ENCODE measurements at regions not wholly inside any gene's neighbourhood (a gene's known extent, or its start where the extent isn't known, plus 50 kb on each side); places are given as distances from the start of the nearest gene placed in this dataset.

- no TSS peak for BruUV-seq (replicated peaks)
- intact Hi-C loops (cut with micrococcal nuclease) (no loop called here), in situ Hi-C loops (cut with MboI) (no loop called here)
- Histone ChIP-seq H3K4me3 (no peak overlapping the region), H3K79me2 (ENCODE audit: control insufficient read depth, insufficient read depth, low read length) (no peaks in the 10 kb centered on the region), H3K9me1 (ENCODE audit: control insufficient read depth, insufficient read depth, low read length) (no peaks in the 10 kb centered on the region), H3K4me1 (replicated peaks in 1 of 2; ENCODE audit: control insufficient read depth in 2 of 2, insufficient read depth in 2 of 2, low read length in 2 of 2) (no peaks in the 10 kb centered on the region), H3K4me2 (ENCODE audit: insufficient read depth, low read length) (no peak overlapping the region), H2AFZ (ENCODE audit: low read depth, low read length) (no peak overlapping the region), H3K27me3 (ENCODE audit: control insufficient read depth in 2 of 2, insufficient read depth in 2 of 2, low read length in 2 of 2) (no peaks in the 10 kb centered on the region), H3K27ac (ENCODE audit: extremely low read depth, low read depth, low read length) (no peak overlapping the region), H3K9ac (ENCODE audit: insufficient read depth in 1 of 2, low read depth in 2 of 2, low read length in 2 of 2) (no peak overlapping the region), H4K20me1 (replicated peaks; ENCODE audit: control insufficient read depth, insufficient read depth, low read length) (no peaks in the 10 kb centered on the region), H3K9me3 (replicated peaks; ENCODE audit: control insufficient read depth, insufficient read depth, low read depth, low read length) (peaks cover 3% of the 10 kb centered on the region; the same call in 1 of the 2 replicates), H3K36me3 (ENCODE audit: control insufficient read depth, insufficient read depth, low read length) (no peaks in the 10 kb centered on the region)
- DNase-seq (ENCODE audit: extremely low read depth in 1 of 4, low spot score in 3 of 4): no peak
- no peak for ATAC-seq
- ChIA-PET CTCF (ENCODE audit: low intra/inter-chr PET ratio) (no interaction called here), POLR2A (no interaction called here)
- TF ChIP-seq, protein P1, sequence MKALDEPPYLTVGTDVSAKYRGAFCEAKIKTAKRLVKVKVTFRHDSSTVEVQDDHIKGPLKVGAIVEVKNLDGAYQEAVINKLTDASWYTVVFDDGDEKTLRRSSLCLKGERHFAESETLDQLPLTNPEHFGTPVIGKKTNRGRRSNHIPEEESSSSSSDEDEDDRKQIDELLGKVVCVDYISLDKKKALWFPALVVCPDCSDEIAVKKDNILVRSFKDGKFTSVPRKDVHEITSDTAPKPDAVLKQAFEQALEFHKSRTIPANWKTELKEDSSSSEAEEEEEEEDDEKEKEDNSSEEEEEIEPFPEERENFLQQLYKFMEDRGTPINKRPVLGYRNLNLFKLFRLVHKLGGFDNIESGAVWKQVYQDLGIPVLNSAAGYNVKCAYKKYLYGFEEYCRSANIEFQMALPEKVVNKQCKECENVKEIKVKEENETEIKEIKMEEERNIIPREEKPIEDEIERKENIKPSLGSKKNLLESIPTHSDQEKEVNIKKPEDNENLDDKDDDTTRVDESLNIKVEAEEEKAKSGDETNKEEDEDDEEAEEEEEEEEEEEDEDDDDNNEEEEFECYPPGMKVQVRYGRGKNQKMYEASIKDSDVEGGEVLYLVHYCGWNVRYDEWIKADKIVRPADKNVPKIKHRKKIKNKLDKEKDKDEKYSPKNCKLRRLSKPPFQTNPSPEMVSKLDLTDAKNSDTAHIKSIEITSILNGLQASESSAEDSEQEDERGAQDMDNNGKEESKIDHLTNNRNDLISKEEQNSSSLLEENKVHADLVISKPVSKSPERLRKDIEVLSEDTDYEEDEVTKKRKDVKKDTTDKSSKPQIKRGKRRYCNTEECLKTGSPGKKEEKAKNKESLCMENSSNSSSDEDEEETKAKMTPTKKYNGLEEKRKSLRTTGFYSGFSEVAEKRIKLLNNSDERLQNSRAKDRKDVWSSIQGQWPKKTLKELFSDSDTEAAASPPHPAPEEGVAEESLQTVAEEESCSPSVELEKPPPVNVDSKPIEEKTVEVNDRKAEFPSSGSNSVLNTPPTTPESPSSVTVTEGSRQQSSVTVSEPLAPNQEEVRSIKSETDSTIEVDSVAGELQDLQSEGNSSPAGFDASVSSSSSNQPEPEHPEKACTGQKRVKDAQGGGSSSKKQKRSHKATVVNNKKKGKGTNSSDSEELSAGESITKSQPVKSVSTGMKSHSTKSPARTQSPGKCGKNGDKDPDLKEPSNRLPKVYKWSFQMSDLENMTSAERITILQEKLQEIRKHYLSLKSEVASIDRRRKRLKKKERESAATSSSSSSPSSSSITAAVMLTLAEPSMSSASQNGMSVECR (CRISPR knock-in tag; IDR thresholded peaks at IDR 0.05): no peak
- TF ChIP-seq HSF4 (CRISPR knock-in tag; IDR thresholded peaks at IDR 0.05; ENCODE audit: borderline replicate concordance) (no peak), CBFA2T3 (IDR thresholded peaks at IDR 0.05) (no peak), ZFP36 (IDR thresholded peaks at IDR 0.05; ENCODE audit: low read depth, low read length, partially characterized antibody) (no peak), E2F6 (IDR thresholded peaks at IDR 0.05; ENCODE audit: borderline replicate concordance in 1 of 2, extremely low read depth in 1 of 2, insufficient read depth in 1 of 2, insufficient read length in 1 of 2, low read depth in 1 of 2, low read length in 1 of 2, poor library complexity in 1 of 2, severe bottlenecking in 1 of 2) (no peak), ZNF324 (CRISPR knock-in tag; IDR thresholded peaks at IDR 0.05) (no peak), OTX1 (CRISPR knock-in tag; IDR thresholded peaks at IDR 0.05) (no peak), RBM39 (optimal IDR thresholded peaks at IDR 0.05; ENCODE audit: low read depth, low read length) (no peak), TOE1 (IDR thresholded peaks at IDR 0.05; ENCODE audit: borderline replicate concordance) (no peak), TOE1 (CRISPR knock-in tag; IDR thresholded peaks at IDR 0.05; ENCODE audit: borderline replicate concordance, low read depth) (no peak)
- no peak for FAIRE-seq
- WGBS (ENCODE audit: insufficient coverage, low coverage, missing lambda C conversion rate): 0% methylated on average over 3 of the region's 3 CpGs
Measured at GRCh38 chr3:3666664-3667063, 132.6 kb upstream of the LRRN1 start.

All from K562 (cell line).